Endothelial cell of umbilical vein (primary cell): ENCODE measurements at regions not wholly inside any gene's neighbourhood (a gene's known extent, or its start where the extent isn't known, plus 50 kb on each side); places are given as distances from the start of the nearest gene placed in this dataset.

ENCODE experiments used
- GATA2 ChIP-seq: IDR thresholded peaks from 2 replicates; pipeline ENCODE4 v1.7.0; 2011; ENCODE audit warnings: low read depth, mild to moderate bottlenecking, moderate library complexity, mixed read lengths, low read length; ENCODE audit not compliant: insufficient read length, insufficient read depth
- POLR2A ChIP-seq: IDR thresholded peaks from 2 replicates; pipeline ENCODE4 v1.6.1; 2012; ENCODE audit warnings: low read depth, mild to moderate bottlenecking, control low read depth, low read length
- TF ChIP-seq, protein P1 (sequence below), 2 donors: IDR thresholded peaks; 1 replicate in 1 of 2; 2 replicates in 1 of 2; pipeline ENCODE4 v1.5.1; 2011; ENCODE audit warnings: low read length in 2 of 2, mild to moderate bottlenecking in 2 of 2, moderate library complexity in 2 of 2, control low read depth in 1 of 2, inconsistent platforms in 1 of 2, low read depth in 1 of 2; ENCODE audit not compliant: insufficient read depth in 1 of 2; ENCODE audit errors: extremely low read depth in 1 of 2

DNA sequence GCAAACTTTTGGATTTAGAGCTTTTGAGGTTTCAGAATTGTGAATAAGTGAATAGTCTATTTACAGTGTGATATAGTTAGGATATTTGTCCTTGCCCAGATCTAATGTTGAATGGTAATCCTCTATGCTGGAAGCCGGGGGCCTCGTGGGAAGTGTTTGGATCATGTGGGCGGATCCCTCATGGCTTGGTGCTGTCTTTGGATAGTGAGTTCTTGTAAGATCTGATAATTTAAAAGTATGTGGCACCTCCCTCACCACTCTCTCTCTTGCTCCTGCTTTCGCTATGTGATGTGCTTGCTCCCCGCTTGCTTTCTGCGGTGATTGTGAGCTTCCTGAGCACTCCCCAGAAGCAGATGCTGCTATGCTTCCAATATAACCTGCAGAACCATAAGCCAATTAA lies 128.0 kb upstream of the KCNJ3 start:
- TF ChIP-seq, protein P1, sequence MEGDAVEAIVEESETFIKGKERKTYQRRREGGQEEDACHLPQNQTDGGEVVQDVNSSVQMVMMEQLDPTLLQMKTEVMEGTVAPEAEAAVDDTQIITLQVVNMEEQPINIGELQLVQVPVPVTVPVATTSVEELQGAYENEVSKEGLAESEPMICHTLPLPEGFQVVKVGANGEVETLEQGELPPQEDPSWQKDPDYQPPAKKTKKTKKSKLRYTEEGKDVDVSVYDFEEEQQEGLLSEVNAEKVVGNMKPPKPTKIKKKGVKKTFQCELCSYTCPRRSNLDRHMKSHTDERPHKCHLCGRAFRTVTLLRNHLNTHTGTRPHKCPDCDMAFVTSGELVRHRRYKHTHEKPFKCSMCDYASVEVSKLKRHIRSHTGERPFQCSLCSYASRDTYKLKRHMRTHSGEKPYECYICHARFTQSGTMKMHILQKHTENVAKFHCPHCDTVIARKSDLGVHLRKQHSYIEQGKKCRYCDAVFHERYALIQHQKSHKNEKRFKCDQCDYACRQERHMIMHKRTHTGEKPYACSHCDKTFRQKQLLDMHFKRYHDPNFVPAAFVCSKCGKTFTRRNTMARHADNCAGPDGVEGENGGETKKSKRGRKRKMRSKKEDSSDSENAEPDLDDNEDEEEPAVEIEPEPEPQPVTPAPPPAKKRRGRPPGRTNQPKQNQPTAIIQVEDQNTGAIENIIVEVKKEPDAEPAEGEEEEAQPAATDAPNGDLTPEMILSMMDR (IDR thresholded peaks at IDR 0.05; ENCODE audit: extremely low read depth in 1 of 2, insufficient read depth in 1 of 2, low read depth in 1 of 2, low read length in 2 of 2): no peak
- TF ChIP-seq POLR2A (no peak), GATA2 (no peak)
